ENCODE measurements at regions not wholly inside any gene's neighbourhood (a gene's known extent, or its start where the extent isn't known, plus 50 kb on each side); places are given as distances from the start of the nearest gene placed in this dataset.

DNA sequence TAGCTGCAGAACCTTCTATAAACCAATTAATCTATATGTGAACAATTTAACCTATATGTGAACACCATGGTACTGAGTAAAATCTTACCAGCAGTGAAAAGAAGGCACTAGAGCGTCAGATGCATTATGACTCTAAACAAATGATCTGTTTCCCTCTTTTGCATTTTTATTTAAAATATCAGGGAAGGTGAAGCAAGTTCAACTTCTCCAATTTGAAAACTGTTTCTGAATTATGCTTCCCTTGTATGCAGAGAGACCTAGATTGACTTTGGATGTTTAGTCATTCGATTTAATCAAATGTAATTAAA lies 80.9 kb downstream of the DAD1 start:
- no peak for TF ChIP-seq RAD21 (conservative IDR thresholded peaks at IDR 0.05 in 1 of 2, IDR thresholded peaks at IDR 0.05 in 1 of 2)
- TF ChIP-seq, protein P1, sequence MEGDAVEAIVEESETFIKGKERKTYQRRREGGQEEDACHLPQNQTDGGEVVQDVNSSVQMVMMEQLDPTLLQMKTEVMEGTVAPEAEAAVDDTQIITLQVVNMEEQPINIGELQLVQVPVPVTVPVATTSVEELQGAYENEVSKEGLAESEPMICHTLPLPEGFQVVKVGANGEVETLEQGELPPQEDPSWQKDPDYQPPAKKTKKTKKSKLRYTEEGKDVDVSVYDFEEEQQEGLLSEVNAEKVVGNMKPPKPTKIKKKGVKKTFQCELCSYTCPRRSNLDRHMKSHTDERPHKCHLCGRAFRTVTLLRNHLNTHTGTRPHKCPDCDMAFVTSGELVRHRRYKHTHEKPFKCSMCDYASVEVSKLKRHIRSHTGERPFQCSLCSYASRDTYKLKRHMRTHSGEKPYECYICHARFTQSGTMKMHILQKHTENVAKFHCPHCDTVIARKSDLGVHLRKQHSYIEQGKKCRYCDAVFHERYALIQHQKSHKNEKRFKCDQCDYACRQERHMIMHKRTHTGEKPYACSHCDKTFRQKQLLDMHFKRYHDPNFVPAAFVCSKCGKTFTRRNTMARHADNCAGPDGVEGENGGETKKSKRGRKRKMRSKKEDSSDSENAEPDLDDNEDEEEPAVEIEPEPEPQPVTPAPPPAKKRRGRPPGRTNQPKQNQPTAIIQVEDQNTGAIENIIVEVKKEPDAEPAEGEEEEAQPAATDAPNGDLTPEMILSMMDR (IDR thresholded peaks at IDR 0.05), result no peak
- no peak for TF ChIP-seq HOXB5 (CRISPR knock-in tag; IDR thresholded peaks at IDR 0.05)
- TF ChIP-seq ZFP36 (IDR thresholded peaks at IDR 0.05; ENCODE audit: borderline replicate concordance, partially characterized antibody), result no peak
- TF ChIP-seq EP300 (IDR thresholded peaks at IDR 0.05), result no peak
- no peak for TF ChIP-seq ESRRA (IDR thresholded peaks at IDR 0.05; ENCODE audit: borderline replicate concordance, low read length)
- TF ChIP-seq NPAS2 (CRISPR knock-in tag; IDR thresholded peaks at IDR 0.05; ENCODE audit: borderline replicate concordance), result no peak
- TF ChIP-seq, protein P2, sequence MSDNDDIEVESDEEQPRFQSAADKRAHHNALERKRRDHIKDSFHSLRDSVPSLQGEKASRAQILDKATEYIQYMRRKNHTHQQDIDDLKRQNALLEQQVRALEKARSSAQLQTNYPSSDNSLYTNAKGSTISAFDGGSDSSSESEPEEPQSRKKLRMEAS (IDR thresholded peaks at IDR 0.05), result no peak
- no peak for TF ChIP-seq EHMT2 (IDR thresholded peaks at IDR 0.05; ENCODE audit: low read depth)
- no peak for TF ChIP-seq NR3C1 (IDR thresholded peaks at IDR 0.05)
